GM19099 (cell line): ENCODE measurements at regions not wholly inside any gene's neighbourhood (a gene's known extent, or its start where the extent isn't known, plus 50 kb on each side); places are given as distances from the start of the nearest gene placed in this dataset.

Experiments used
- POLR2A ChIP-seq: IDR thresholded peaks from 3 replicates; pipeline ENCODE4 v1.6.1; 2011; ENCODE audit warnings: low read depth; ENCODE audit not compliant: insufficient read length; ENCODE audit errors: extremely low read depth

- no peak for TF ChIP-seq POLR2A
Measured at GRCh38 chr12:89966495-89967240, 258.0 kb upstream of the ATP2B1 start.

- no peak for TF ChIP-seq POLR2A
Measured at GRCh38 chr12:89965993-89966392, 257.4 kb upstream of the ATP2B1 start.

GRCh38 chr12:89962648-89963047 is 254.0 kb upstream of the ATP2B1 start:
- no peak for TF ChIP-seq POLR2A

GRCh38 chr12:89960607-89961394 is 252.2 kb upstream of the ATP2B1 start:
- no peak for TF ChIP-seq POLR2A

- TF ChIP-seq POLR2A = peak; percentile 42
Measured at GRCh38 chr12:89960011-89960507, 251.4 kb upstream of the ATP2B1 start.

GRCh38 chr12:89959179-89959578 is 250.5 kb upstream of the ATP2B1 start:
- no peak for TF ChIP-seq POLR2A

GRCh38 chr12:89954259-89954658 is 245.6 kb upstream of the ATP2B1 start:
- no peak for TF ChIP-seq POLR2A

GRCh38 chr12:89951694-89952060 is 243.0 kb upstream of the ATP2B1 start:
- no peak for TF ChIP-seq POLR2A

- no peak for TF ChIP-seq POLR2A
Measured at GRCh38 chr12:89951050-89951693, 242.5 kb upstream of the ATP2B1 start.

- no peak for TF ChIP-seq POLR2A
Measured at GRCh38 chr12:89950421-89950820, 241.8 kb upstream of the ATP2B1 start.

GRCh38 chr12:89949457-89950195 is 241.0 kb upstream of the ATP2B1 start:
- TF ChIP-seq POLR2A = no peak

- no peak for TF ChIP-seq POLR2A
Measured at GRCh38 chr12:89948271-89949175, 239.9 kb upstream of the ATP2B1 start.

GRCh38 chr12:89947437-89948270 is 239.0 kb upstream of the ATP2B1 start:
- no peak for TF ChIP-seq POLR2A
